Epithelial cell of proximal tubule (primary cell): ENCODE measurements at regions not wholly inside any gene's neighbourhood (a gene's known extent, or its start where the extent isn't known, plus 50 kb on each side); places are given as distances from the start of the nearest gene placed in this dataset.

Experiments used
- DNase-seq: peaks from one replicate; pipeline ENCODE4 v3.0.0-alpha.2; 2011; ENCODE audit warnings: low read depth
- H3K4me3 ChIP-seq: 2 replicates; pipeline ENCODE4 v1.5.1; 2011; ENCODE audit warnings: low read depth, mild to moderate bottlenecking, low read length
- TF ChIP-seq, protein P1 (sequence below): conservative IDR thresholded peaks from 2 replicates; pipeline ENCODE4 v1.5.1; 2012; ENCODE audit warnings: low read depth, mild to moderate bottlenecking, low read length

DNA sequence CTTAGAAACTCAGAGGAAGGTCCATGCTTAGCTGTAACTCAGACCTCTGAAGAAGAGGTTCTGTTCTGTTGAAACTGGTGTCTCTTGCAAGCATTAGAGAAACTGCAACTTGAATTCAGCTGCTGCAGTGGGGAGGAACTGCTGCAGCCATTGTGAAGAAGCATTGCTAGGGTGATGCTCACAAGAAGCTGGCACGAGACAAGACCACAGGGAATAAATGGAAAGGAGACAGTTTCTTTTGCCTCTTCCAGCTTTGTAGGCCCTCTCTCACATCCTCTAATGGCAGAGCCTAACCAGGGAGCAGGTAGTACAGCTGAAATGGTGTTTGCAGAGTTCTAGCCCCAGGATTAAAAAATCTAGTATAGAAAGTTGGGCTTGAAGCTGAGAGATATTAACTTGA, 148.0 kb upstream of the DMAC1 start:
- DNase-seq: no peak
- H3K4me3 ChIP-seq: no peak overlapping the region
- TF ChIP-seq, protein P1, sequence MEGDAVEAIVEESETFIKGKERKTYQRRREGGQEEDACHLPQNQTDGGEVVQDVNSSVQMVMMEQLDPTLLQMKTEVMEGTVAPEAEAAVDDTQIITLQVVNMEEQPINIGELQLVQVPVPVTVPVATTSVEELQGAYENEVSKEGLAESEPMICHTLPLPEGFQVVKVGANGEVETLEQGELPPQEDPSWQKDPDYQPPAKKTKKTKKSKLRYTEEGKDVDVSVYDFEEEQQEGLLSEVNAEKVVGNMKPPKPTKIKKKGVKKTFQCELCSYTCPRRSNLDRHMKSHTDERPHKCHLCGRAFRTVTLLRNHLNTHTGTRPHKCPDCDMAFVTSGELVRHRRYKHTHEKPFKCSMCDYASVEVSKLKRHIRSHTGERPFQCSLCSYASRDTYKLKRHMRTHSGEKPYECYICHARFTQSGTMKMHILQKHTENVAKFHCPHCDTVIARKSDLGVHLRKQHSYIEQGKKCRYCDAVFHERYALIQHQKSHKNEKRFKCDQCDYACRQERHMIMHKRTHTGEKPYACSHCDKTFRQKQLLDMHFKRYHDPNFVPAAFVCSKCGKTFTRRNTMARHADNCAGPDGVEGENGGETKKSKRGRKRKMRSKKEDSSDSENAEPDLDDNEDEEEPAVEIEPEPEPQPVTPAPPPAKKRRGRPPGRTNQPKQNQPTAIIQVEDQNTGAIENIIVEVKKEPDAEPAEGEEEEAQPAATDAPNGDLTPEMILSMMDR: no peak

GRCh38 chr9:7946458-7946857, 146.9 kb upstream of the DMAC1 start:
- no peak for DNase-seq
- TF ChIP-seq, protein P1: no peak
- H3K4me3 ChIP-seq: no peak overlapping the region

- no peak overlapping the region for H3K4me3 ChIP-seq
- TF ChIP-seq, protein P1: no peak
- DNase-seq: no peak
Measured at GRCh38 chr9:7944572-7944971, 145.0 kb upstream of the DMAC1 start.

DNA sequence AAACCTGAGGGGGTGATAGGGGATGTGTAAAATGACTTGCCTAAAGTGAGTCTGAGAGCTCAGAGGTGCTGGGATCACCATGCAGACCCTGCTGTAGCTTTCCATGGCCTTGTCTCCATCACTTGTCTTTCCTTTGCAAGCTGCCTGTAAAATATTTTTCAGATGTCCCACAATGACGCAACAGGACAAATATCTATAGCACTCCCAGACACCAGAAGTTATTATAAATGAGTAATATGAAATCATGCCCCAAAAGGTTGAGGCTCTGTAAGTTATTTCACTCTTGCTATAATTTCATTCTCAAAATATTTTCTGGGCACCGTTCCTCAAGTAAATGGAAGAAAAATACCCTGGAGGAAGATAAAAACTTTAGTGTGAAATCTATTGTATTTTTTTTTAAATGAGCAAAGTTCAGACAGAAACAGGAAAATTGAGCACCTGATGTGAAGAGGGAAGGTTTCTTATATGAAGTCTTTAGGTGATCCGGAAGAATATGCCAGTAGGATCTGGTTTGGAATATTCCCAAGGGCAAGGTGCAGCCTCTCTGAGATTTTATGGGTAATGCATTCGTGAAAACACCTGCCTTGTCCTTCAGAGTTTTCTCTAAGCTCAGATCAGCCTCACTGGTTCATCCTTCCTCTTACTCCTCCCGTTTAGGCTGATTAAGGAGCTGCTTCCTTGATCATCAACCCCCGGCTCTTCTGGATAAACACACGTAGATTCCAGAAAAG, 138.3 kb upstream of the DMAC1 start:
- DNase-seq: no peak
- TF ChIP-seq, protein P1: no peak
- no peak overlapping the region for H3K4me3 ChIP-seq

GRCh38 chr9:7936996-7937395, 137.4 kb upstream of the DMAC1 start:
- TF ChIP-seq, protein P1: no peak

DNA sequence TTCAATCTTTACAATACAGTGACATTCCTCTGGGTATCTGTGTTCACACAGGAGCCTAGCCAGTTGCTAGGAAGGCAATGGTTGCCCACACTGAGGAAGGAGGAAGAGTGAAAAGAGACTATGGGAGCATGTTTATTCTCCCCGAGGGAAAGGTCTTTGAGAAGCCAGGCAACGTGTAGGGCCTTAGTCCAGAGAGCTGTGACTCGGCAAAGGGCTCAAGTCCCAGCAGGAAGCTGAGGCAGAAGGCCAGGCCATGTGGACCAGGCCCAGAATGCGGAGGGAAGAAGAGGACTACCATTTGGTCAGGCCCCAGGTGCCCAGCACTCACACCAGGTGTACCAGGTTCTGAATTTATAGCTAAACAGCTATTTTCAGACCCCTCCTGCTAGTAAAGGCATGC, 136.6 kb upstream of the DMAC1 start:
- H3K4me3 ChIP-seq: no peak overlapping the region
- DNase-seq: no peak
- TF ChIP-seq, protein P1: no peak

More at GRCh38 chr9:7936996-7937395, 137.4 kb upstream of the DMAC1 start:
- H3K4me3 ChIP-seq: no peak overlapping the region
- DNase-seq: no peak

- no peak for DNase-seq
- no peak overlapping the region for H3K4me3 ChIP-seq
- TF ChIP-seq, protein P1: no peak
Measured at GRCh38 chr9:7935681-7936080, 136.1 kb upstream of the DMAC1 start.
